GM18498 (cell line): ENCODE measurements at regions not wholly inside any gene's neighbourhood (a gene's known extent, or its start where the extent isn't known, plus 50 kb on each side); places are given as distances from the start of the nearest gene placed in this dataset.

Experiments
- ATAC-seq: cut with Tn5 transposase; IDR thresholded peaks from one replicate; pipeline ENCODE4 v1.9.1; 2021; ENCODE audit warnings: mild to moderate bottlenecking, moderate library complexity; ENCODE audit not compliant: unreplicated experiment

GRCh38 chr2:143968360-143968759, 551.6 kb downstream of the ZEB2 start:
- ATAC-seq = no peak

GRCh38 chr2:143965493-143966164, 554.3 kb downstream of the ZEB2 start:
- ATAC-seq = no peak

GRCh38 chr2:143964891-143965290, 555.0 kb downstream of the ZEB2 start:
- ATAC-seq = no peak

- ATAC-seq = no peak
Observed at GRCh38 chr2:143960177-143960576, 559.7 kb downstream of the ZEB2 start.

- no peak for ATAC-seq
Observed at GRCh38 chr2:143957321-143957720, 562.6 kb downstream of the ZEB2 start.

- no peak for ATAC-seq
Observed at GRCh38 chr2:143955401-143956065, 564.4 kb downstream of the ZEB2 start.

- ATAC-seq = no peak
Observed at GRCh38 chr2:143954844-143955243, 565.1 kb downstream of the ZEB2 start.

GRCh38 chr2:143954186-143954585, 565.7 kb downstream of the ZEB2 start:
- ATAC-seq = no peak

- no peak for ATAC-seq
Observed at GRCh38 chr2:143953451-143954030, 566.4 kb downstream of the ZEB2 start.

GRCh38 chr2:143952536-143952935, 567.4 kb downstream of the ZEB2 start:
- no peak for ATAC-seq

- no peak for ATAC-seq
Observed at GRCh38 chr2:143950704-143951103, 569.2 kb downstream of the ZEB2 start.

GRCh38 chr2:143949121-143949848, 570.6 kb downstream of the ZEB2 start:
- peak; percentile 62 for ATAC-seq

GRCh38 chr2:143948710-143949109, 571.2 kb downstream of the ZEB2 start:
- no peak for ATAC-seq

GRCh38 chr2:143946436-143947391, 573.2 kb downstream of the ZEB2 start:
- ATAC-seq = no peak

- no peak for ATAC-seq
Observed at GRCh38 chr2:143942486-143942885, 577.4 kb downstream of the ZEB2 start.

- ATAC-seq = no peak
Observed at GRCh38 chr2:143940720-143941119, 579.2 kb downstream of the ZEB2 start.

GRCh38 chr2:143939626-143940330, 580.1 kb downstream of the ZEB2 start:
- ATAC-seq = no peak

GRCh38 chr2:143937723-143938350, 582.1 kb downstream of the ZEB2 start:
- ATAC-seq = peak; percentile 8
